ENCODE measurements at regions not wholly inside any gene's neighbourhood (a gene's known extent, or its start where the extent isn't known, plus 50 kb on each side); places are given as distances from the start of the nearest gene placed in this dataset.
"Not testable (repeated sequence)": the region's sequence is repeated elsewhere in the genome, so short reads cannot be mapped to it uniquely, and the experiment has no call there.

- not testable (repeated sequence) for ATAC-seq; H3K36me3 Mint-ChIP-seq; H3K27ac Mint-ChIP-seq; DNase-seq (ENCODE audit: low spot score in 2 of 2); H3K4me1 Mint-ChIP-seq; H3K4me3 Mint-ChIP-seq
- H3K9me3 Mint-ChIP-seq = peaks cover 21% of the 10 kb centered on the region
Observed at GRCh38 chr14:43256996-43257395, 1250.1 kb downstream of the FSCB start.

- H3K27ac Mint-ChIP-seq = no peak overlapping the region
- DNase-seq (ENCODE audit: low spot score in 2 of 2) = no peak
- ATAC-seq = no peak
- H3K4me1 Mint-ChIP-seq = no peaks in the 10 kb centered on the region
- no peak overlapping the region for H3K4me3 Mint-ChIP-seq
- no peaks in the 10 kb centered on the region for H3K36me3 Mint-ChIP-seq
- peaks cover 17% of the 10 kb centered on the region for H3K9me3 Mint-ChIP-seq
Observed at GRCh38 chr14:43252866-43253265, 1254.2 kb downstream of the FSCB start.

- Mint-ChIP-seq H3K4me3 (no peak overlapping the region), H3K9me3 (peaks cover 16% of the 10 kb centered on the region), H3K4me1 (no peaks in the 10 kb centered on the region), H3K36me3 (no peaks in the 10 kb centered on the region), H3K27ac (no peak overlapping the region)
- DNase-seq (ENCODE audit: low spot score in 2 of 2) (no peak), ATAC-seq (no peak)
Observed at GRCh38 chr14:43249591-43249990, 1257.5 kb downstream of the FSCB start.

DNA sequence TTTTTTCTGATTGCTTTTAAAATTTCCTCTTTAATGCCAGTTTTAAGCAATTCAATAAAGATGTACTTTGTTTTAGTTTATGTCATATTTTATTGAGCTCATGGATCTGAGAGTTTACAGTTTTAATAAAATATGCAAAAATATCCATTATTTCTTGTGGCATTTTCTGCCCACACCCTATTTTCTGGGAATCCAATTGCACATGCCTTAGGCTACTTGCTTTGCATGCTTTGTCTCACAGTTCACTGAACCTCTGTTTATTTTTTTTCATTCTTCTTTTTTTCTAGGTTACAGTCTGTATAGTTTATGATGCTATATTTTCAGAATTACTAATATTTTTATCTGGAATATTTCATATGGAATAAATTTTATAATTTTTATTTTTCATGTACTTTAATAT is 1258.0 kb downstream of the FSCB start:
- no peak overlapping the region for H3K27ac Mint-ChIP-seq
- no peak for DNase-seq (ENCODE audit: low spot score in 2 of 2)
- ATAC-seq = no peak
- H3K4me3 Mint-ChIP-seq = no peak overlapping the region
- H3K36me3 Mint-ChIP-seq = no peaks in the 10 kb centered on the region
- peaks cover 19% of the 10 kb centered on the region for H3K9me3 Mint-ChIP-seq
- no peaks in the 10 kb centered on the region for H3K4me1 Mint-ChIP-seq

GRCh38 chr14:43247877-43248276 is 1259.2 kb downstream of the FSCB start:
- no peak overlapping the region for H3K27ac Mint-ChIP-seq

GRCh38 chr14:43244142-43244625 is 1262.9 kb downstream of the FSCB start:
- Mint-ChIP-seq H3K27ac (no peak overlapping the region), H3K4me1 (no peaks in the 10 kb centered on the region), H3K36me3 (no peaks in the 10 kb centered on the region), H3K4me3 (no peak overlapping the region), H3K9me3 (peaks cover 17% of the 10 kb centered on the region)
- no peak for ATAC-seq
- no peak for DNase-seq (ENCODE audit: low spot score in 2 of 2)

More at GRCh38 chr14:43247877-43248276, 1259.2 kb downstream of the FSCB start:
- H3K4me1 Mint-ChIP-seq = no peaks in the 10 kb centered on the region
- H3K36me3 Mint-ChIP-seq = no peaks in the 10 kb centered on the region
- peaks cover 23% of the 10 kb centered on the region for H3K9me3 Mint-ChIP-seq
- H3K4me3 Mint-ChIP-seq = no peak overlapping the region
- DNase-seq (ENCODE audit: low spot score in 2 of 2) (no peak), ATAC-seq (no peak)

DNA sequence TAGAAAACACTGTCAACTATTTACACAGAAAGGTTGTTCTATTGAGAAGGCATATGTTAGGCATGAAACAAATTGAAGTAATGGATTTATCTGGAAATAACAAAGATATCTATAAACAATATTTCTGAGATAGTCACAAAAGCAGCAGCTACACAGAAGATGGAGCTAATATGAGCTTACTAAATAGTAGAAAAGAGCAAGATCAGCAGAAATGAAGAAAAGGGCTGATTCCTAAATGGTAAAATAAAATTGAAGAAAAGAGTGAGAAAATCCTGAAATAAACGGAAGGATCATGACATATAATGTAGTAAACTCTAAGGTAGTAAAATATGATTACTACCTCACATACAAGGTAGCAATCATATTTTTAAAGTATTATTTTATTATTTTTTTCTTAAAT is 1263.9 kb downstream of the FSCB start:
- no peaks in the 10 kb centered on the region for H3K36me3 Mint-ChIP-seq
- no peak for ATAC-seq
- no peak overlapping the region for H3K4me3 Mint-ChIP-seq
- H3K9me3 Mint-ChIP-seq = peaks cover 22% of the 10 kb centered on the region
- DNase-seq (ENCODE audit: low spot score in 2 of 2) = no peak
- no peak overlapping the region for H3K27ac Mint-ChIP-seq
- no peaks in the 10 kb centered on the region for H3K4me1 Mint-ChIP-seq

- Mint-ChIP-seq H3K4me1 (no peaks in the 10 kb centered on the region), H3K27ac (no peak overlapping the region), H3K9me3 (peaks cover 21% of the 10 kb centered on the region), H3K4me3 (no peak overlapping the region), H3K36me3 (no peaks in the 10 kb centered on the region)
- DNase-seq (ENCODE audit: low spot score in 2 of 2) (no peak), ATAC-seq (no peak)
Observed at GRCh38 chr14:43232261-43232660, 1274.8 kb downstream of the FSCB start.

DNA sequence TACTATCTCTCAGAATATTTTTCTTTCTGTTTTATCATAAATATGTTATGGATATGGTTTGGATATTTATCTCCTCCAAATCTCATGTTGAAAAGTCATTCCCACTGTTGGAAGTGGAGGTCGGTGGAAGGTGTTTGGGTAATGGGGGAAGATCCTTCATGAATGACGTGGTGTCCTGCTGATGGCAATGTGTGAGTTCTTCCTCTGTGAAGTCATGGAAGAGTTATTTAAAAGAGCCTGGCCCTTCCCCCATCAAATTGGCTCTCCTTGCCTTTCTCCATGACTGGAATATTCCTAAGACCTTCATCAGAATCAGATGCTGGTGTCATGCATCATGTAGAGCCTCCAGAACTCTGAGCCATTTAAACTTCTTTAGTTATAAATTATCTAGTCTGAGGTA is 1291.6 kb downstream of the FSCB start:
- peaks cover 6% of the 10 kb centered on the region for H3K9me3 Mint-ChIP-seq
- H3K4me3 Mint-ChIP-seq = no peak overlapping the region
- H3K27ac Mint-ChIP-seq = no peak overlapping the region
- H3K4me1 Mint-ChIP-seq = no peaks in the 10 kb centered on the region
- DNase-seq (ENCODE audit: low spot score in 2 of 2) (no peak), ATAC-seq (no peak)
- H3K36me3 Mint-ChIP-seq = no peaks in the 10 kb centered on the region

GRCh38 chr14:43207189-43207588 is 1299.9 kb downstream of the FSCB start:
- H3K27ac Mint-ChIP-seq = no peak overlapping the region

GRCh38 chr14:43204816-43205215 is 1302.3 kb downstream of the FSCB start:
- ATAC-seq = no peak
- peaks cover 5% of the 10 kb centered on the region for H3K9me3 Mint-ChIP-seq
- H3K4me1 Mint-ChIP-seq = no peaks in the 10 kb centered on the region
- no peaks in the 10 kb centered on the region for H3K36me3 Mint-ChIP-seq
- H3K27ac Mint-ChIP-seq = no peak overlapping the region
- no peak overlapping the region for H3K4me3 Mint-ChIP-seq
- DNase-seq (ENCODE audit: low spot score in 2 of 2) = no peak

More at GRCh38 chr14:43207189-43207588, 1299.9 kb downstream of the FSCB start:
- DNase-seq (ENCODE audit: low spot score in 2 of 2) (no peak), ATAC-seq (no peak)
- Mint-ChIP-seq H3K4me1 (no peaks in the 10 kb centered on the region), H3K4me3 (no peak overlapping the region), H3K9me3 (peaks cover 5% of the 10 kb centered on the region), H3K36me3 (no peaks in the 10 kb centered on the region)

DNA sequence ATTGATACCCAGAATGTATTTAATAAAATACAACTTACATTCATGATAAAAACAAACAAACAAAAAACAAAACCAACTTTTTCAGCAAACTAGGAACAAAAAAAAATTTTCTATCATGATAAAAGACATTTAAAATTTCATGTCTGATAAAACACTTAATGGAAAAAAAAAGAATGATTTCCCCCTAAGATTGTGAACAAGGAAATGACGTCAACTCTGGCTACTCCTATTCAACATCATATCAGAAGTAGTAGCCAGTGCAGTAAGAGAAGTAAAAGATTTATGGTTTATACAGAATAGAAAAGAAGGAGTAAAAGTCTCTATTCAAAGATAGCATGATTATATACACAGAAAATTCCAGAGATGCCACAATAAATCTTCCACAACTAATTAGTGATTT is 1306.6 kb downstream of the FSCB start:
- Mint-ChIP-seq H3K36me3 (no peaks in the 10 kb centered on the region), H3K9me3 (peaks cover 6% of the 10 kb centered on the region), H3K4me3 (no peak overlapping the region), H3K4me1 (no peaks in the 10 kb centered on the region), H3K27ac (no peak overlapping the region)
- ATAC-seq (no peak), DNase-seq (ENCODE audit: low spot score in 2 of 2) (no peak)

DNA sequence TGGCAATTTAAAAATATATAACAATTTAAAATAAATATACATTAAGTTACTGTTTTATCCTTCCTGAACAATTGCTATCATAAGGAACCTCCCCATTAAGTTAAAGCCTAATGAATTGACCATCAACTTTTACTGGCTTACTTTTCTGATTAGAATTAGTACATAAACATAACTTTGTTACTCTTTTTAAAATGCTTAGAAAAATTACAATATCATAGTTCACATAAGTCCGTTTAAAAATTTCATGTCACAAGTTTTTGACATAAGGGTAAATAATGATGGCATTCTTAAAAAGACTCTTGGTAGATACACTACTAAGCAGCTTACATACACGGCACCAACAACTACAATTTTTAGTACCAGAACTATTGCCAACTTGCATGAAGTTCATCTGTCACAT is 1308.6 kb downstream of the FSCB start:
- Mint-ChIP-seq H3K4me1 (no peaks in the 10 kb centered on the region), H3K4me3 (no peak overlapping the region), H3K27ac (no peak overlapping the region), H3K36me3 (no peaks in the 10 kb centered on the region), H3K9me3 (peaks cover 3% of the 10 kb centered on the region)
- no peak for DNase-seq (ENCODE audit: low spot score in 2 of 2)
- ATAC-seq = no peak

DNA sequence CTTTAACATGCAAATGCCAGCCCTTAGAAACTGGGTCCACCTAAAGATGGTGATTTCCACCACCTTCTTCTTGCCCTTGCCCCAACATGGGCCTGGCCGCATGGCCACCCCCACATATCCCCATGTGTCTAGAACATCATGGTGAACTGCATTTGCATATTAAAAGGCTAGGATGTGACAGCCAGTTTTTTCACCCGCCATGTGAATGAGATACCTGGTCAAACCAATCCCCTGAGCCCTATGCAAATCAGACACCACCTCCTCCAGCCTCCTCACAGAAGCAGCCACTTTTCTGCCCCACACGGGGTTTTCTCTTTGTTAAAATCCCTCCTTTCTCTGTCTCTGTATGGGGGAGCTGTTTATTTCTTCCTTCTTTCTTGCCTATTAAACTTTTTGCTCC is 1322.5 kb downstream of the FSCB start:
- Mint-ChIP-seq H3K9me3 (peaks cover 12% of the 10 kb centered on the region), H3K4me3 (no peak overlapping the region), H3K27ac (no peak overlapping the region), H3K4me1 (no peaks in the 10 kb centered on the region), H3K36me3 (no peaks in the 10 kb centered on the region)
- no peak for ATAC-seq
- no peak for DNase-seq (ENCODE audit: low spot score in 2 of 2)

DNA sequence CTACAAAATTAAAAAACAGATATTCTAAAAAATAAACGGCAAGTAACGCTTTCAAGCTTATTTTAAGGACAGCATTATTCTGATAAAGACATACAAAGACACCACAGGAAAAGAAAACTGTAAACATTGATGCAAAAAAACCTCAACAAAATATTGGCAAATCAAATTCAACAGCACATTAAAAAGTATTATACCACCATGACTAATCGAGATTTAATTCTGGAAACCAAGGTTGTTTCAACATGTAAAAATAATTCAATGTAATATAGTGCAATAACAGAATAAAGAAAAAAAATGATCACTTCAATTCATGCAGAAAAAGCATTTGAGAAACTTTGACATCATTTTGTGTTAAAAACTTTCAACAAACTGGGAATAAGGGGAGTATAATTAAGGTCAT is 1323.2 kb downstream of the FSCB start:
- Mint-ChIP-seq H3K9me3 (peaks cover 6% of the 10 kb centered on the region), H3K27ac (no peak overlapping the region), H3K36me3 (no peaks in the 10 kb centered on the region), H3K4me1 (no peaks in the 10 kb centered on the region), H3K4me3 (no peak overlapping the region)
- DNase-seq (ENCODE audit: low spot score in 2 of 2) (no peak), ATAC-seq (no peak)

DNA sequence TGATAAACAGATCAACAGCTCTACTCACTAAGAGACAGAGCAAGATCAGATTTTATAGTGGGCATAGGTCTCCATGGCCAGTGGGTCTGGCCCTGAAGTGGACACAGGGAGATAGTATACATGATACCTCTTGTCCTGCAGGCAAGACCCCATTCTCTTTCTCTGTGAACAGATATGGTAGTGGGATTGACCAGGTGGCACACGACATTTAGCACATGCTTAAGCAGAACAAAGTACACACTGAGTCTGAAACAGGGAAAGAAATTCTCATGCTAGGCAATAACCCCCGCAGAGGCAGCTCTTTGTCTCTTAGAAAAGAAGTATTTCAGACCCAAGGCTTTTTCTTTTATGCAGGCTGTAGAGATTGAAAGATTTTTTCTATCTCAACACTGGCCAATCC is 1331.2 kb downstream of the FSCB start:
- H3K4me3 Mint-ChIP-seq = no peak overlapping the region
- no peak for DNase-seq (ENCODE audit: low spot score in 2 of 2)
- no peak for ATAC-seq
- no peak overlapping the region for H3K27ac Mint-ChIP-seq
- no peaks in the 10 kb centered on the region for H3K36me3 Mint-ChIP-seq
- no peaks in the 10 kb centered on the region for H3K4me1 Mint-ChIP-seq
- H3K9me3 Mint-ChIP-seq = peaks cover 7% of the 10 kb centered on the region

DNA sequence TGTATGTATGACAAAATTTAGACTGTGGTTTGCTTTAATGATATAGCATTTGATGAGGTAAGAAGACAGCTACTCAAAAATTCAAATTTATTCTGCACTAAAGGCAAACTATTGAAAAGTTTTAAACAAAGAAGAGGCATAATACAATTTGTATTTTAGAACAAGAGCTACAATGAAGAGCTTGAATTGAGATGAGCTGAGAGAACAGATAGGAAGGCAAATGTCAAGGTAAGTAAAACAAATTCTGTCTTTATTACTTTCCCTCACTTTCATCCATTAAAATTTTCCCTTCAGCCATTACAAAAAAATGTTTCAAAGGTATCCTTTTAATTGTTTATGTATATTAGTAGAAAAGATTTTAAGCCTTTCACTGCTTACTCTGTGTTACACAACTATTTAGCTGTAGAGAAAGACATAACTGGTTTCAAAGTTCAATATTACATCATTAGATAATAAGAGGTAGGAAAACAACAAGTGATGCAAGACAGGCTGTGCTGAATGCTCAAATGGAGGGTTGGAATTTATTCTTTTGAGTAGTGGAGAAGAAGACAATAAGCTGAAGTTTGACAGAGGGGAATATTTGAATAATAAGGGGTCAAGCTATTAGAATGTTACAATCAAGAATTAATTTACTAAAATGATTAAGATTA is 1334.1 kb downstream of the FSCB start:
- no peak overlapping the region for H3K4me3 Mint-ChIP-seq
- peaks cover 3% of the 10 kb centered on the region for H3K9me3 Mint-ChIP-seq
- ATAC-seq (no peak), DNase-seq (ENCODE audit: low spot score in 2 of 2) (no peak)
- no peaks in the 10 kb centered on the region for H3K4me1 Mint-ChIP-seq
- no peak overlapping the region for H3K27ac Mint-ChIP-seq
- no peaks in the 10 kb centered on the region for H3K36me3 Mint-ChIP-seq

Measured in stimulated activated effector memory CD8-positive, alpha-beta T cell treated with anti-CD3 and anti-CD28 coated beads, Interleukin-12 subunit alpha, Interleukin-12 subunit beta, amount 100 ng/mL, for 72 hours (primary cell).